H1 (cell line): ENCODE measurements at regions not wholly inside any gene's neighbourhood (a gene's known extent, or its start where the extent isn't known, plus 50 kb on each side); places are given as distances from the start of the nearest gene placed in this dataset.

ENCODE experiments used
- EZH2 ChIP-seq: fragments of 200-600 bp; sonication (generic); IDR thresholded peaks from 2 replicates; pipeline ENCODE4 v1.7.1; 2012; ENCODE audit warnings: low read depth, mild to moderate bottlenecking, moderate library complexity, low read length, inconsistent platforms; ENCODE audit not compliant: severe bottlenecking
- POLR2AphosphoS5 ChIP-seq: IDR thresholded peaks from 2 replicates; pipeline ENCODE4 v1.6.1; 2011; ENCODE audit warnings: low read depth, low read length
- TF ChIP-seq, protein P1 (sequence below), 3 experiments: IDR thresholded peaks; 1 replicate in 2 of 3; 2 replicates in 1 of 3; pipeline versions ENCODE4 v1.5.1 to v1.6.1; 2011; ENCODE audit warnings: low read length in 3 of 3, mild to moderate bottlenecking in 3 of 3, inconsistent platforms in 2 of 3, low read depth in 1 of 3, moderate library complexity in 1 of 3; ENCODE audit not compliant: insufficient read depth in 1 of 3; ENCODE audit errors: control extremely low read depth in 1 of 3

DNA sequence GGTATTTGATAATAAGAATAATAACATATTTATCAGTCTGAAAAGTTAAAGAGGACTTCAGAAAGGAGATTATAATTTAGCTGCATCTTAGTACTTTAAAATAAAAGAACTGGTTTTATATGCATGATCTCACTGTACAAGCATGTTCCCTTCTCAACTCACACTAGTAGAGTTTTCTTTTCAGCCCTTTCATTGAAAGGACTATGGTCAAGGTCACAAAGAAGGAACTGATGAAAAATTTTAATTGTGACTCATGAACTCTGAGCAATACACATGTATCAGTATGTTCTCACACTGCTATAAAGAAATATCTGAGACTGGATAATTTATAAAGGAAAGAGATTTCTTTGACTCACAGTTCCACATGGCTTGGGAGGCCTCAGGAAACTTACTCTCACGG, 73.7 kb upstream of the NDST4 start:
- no peak for TF ChIP-seq EZH2
- no peak for TF ChIP-seq POLR2AphosphoS5
- TF ChIP-seq, protein P1, sequence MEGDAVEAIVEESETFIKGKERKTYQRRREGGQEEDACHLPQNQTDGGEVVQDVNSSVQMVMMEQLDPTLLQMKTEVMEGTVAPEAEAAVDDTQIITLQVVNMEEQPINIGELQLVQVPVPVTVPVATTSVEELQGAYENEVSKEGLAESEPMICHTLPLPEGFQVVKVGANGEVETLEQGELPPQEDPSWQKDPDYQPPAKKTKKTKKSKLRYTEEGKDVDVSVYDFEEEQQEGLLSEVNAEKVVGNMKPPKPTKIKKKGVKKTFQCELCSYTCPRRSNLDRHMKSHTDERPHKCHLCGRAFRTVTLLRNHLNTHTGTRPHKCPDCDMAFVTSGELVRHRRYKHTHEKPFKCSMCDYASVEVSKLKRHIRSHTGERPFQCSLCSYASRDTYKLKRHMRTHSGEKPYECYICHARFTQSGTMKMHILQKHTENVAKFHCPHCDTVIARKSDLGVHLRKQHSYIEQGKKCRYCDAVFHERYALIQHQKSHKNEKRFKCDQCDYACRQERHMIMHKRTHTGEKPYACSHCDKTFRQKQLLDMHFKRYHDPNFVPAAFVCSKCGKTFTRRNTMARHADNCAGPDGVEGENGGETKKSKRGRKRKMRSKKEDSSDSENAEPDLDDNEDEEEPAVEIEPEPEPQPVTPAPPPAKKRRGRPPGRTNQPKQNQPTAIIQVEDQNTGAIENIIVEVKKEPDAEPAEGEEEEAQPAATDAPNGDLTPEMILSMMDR (IDR thresholded peaks at IDR 0.05; ENCODE audit: control extremely low read depth in 1 of 3, insufficient read depth in 1 of 3, low read depth in 1 of 3, low read length in 3 of 3): no peak
